SK-N-SH (cell line): ENCODE measurements at regions not wholly inside any gene's neighbourhood (a gene's known extent, or its start where the extent isn't known, plus 50 kb on each side); places are given as distances from the start of the nearest gene placed in this dataset.

Experiments used
- CTCF ChIA-PET: fragments of 300-600, 350-600 bp; formaldehyde crosslinking; extraction: SDS; loops from one replicate; lab custom pipeline; 2021; lab: Yijun Ruan, JAX
- POLR2A ChIA-PET: fragments of 350-600 bp; sonication (Branson Sonifier 250); formaldehyde crosslinking; extraction: SDS; loops from one replicate; lab custom pipeline; 2020; ENCODE audit warnings: antibody characterized with exemption, inconsistent platforms; lab: Yijun Ruan, JAX
- DNase-seq: peaks from one replicate; pipeline ENCODE4 v3.0.0; 2012
- H2AFZ ChIP-seq: fragments of 200-600 bp; sonication (generic); 2 replicates; pipeline ENCODE4 v1.8.1; 2016; ENCODE audit warnings: antibody characterized with exemption, mild to moderate bottlenecking, low read depth
- H3F3A ChIP-seq: fragments of 200-600 bp; sonication (generic); replicated peaks from 2 replicates; pipeline ENCODE3; 2016; ENCODE audit warnings: antibody characterized with exemption, mild to moderate bottlenecking; ENCODE audit not compliant: insufficient read depth
- H3K27ac ChIP-seq, 2 experiments: fragments of 200-500 bp in 1 of 2; fragments of 200-600 bp in 1 of 2; sonication (Bioruptor generic) in 1 of 2; sonication (generic), shearing (Covaris generic) in 1 of 2; 2 replicates each; pipeline versions ENCODE4 v1.5.1 to v1.6.1; 2014 to 2016; ENCODE audit warnings: low read depth in 2 of 2, inconsistent platforms in 1 of 2, low read length in 1 of 2, mild to moderate bottlenecking in 1 of 2, mixed read lengths in 1 of 2
- H3K27me3 ChIP-seq: fragments of 200-600 bp; sonication (generic), shearing (Covaris generic); 2 replicates; pipeline ENCODE4 v1.6.1; 2016; ENCODE audit warnings: mixed run types; ENCODE audit not compliant: insufficient read depth
- H3K36me3 ChIP-seq, 2 experiments: fragments of 200-500 bp in 1 of 2; fragments of 200-600 bp in 1 of 2; sonication (Bioruptor generic) in 1 of 2; sonication (generic) in 1 of 2; replicated peaks in 1 of 2; 2 replicates each; pipeline versions ENCODE3 to v1.5.1; 2014 to 2016; ENCODE audit warnings: low read length in 1 of 2, mild to moderate bottlenecking in 1 of 2; ENCODE audit not compliant: insufficient read depth in 2 of 2, control insufficient read depth in 1 of 2
- H3K4me1 ChIP-seq, 2 experiments: fragments of 200-500 bp in 1 of 2; fragments of 200-600 bp in 1 of 2; sonication (Bioruptor generic) in 1 of 2; sonication (generic), shearing (Covaris generic) in 1 of 2; 2 replicates each; pipeline versions ENCODE4 v1.5.1 to v1.6.1; 2014 to 2016; ENCODE audit warnings: low read depth in 1 of 2, low read length in 1 of 2, mixed run types in 1 of 2; ENCODE audit not compliant: insufficient read depth in 2 of 2, control insufficient read depth in 1 of 2
- H3K4me2 ChIP-seq: fragments of 200-600 bp; sonication (generic), shearing (Covaris generic); 2 replicates; pipeline ENCODE4 v1.6.1; 2017; ENCODE audit warnings: mixed run types
- H3K4me3 ChIP-seq, 2 experiments: fragments of 200-500 bp in 1 of 2; fragments of 200-600 bp in 1 of 2; sonication (Bioruptor generic) in 1 of 2; sonication (generic), shearing (Covaris generic) in 1 of 2; 2 replicates each; pipeline versions ENCODE4 v1.5.1 to v1.8.1; 2014 to 2016; ENCODE audit warnings: low read depth in 2 of 2, inconsistent platforms in 1 of 2, low read length in 1 of 2, mild to moderate bottlenecking in 1 of 2, mixed read lengths in 1 of 2, moderate library complexity in 1 of 2
- H3K79me2 ChIP-seq: fragments of 200-600 bp; sonication (generic); 2 replicates; pipeline ENCODE4 v1.8.1; 2017; ENCODE audit warnings: mild to moderate bottlenecking; ENCODE audit not compliant: insufficient read depth
- H3K9ac ChIP-seq: fragments of 200-600 bp; sonication (generic); 2 replicates; pipeline ENCODE4 v1.6.1; 2017; ENCODE audit warnings: mixed run types
- H3K9me2 ChIP-seq: fragments of 200-600 bp; sonication (generic); 2 replicates; pipeline ENCODE4 v1.6.1; 2017; ENCODE audit warnings: mixed run types
- H3K9me3 ChIP-seq: fragments of 200-600 bp; sonication (generic); 2 replicates; pipeline ENCODE4 v1.6.1; 2017; ENCODE audit warnings: mixed run types, mild to moderate bottlenecking, moderate library complexity
- H4K20me1 ChIP-seq: fragments of 200-600 bp; sonication (generic); 2 replicates; pipeline ENCODE4 v1.6.1; 2017; ENCODE audit warnings: mild to moderate bottlenecking, mixed run types; ENCODE audit not compliant: insufficient read depth
- ELF1 ChIP-seq: IDR thresholded peaks from 2 replicates; pipeline ENCODE4 v1.4.0; 2012
- FOSL2 ChIP-seq: IDR thresholded peaks from 2 replicates; pipeline ENCODE4 v1.4.0; 2012; ENCODE audit warnings: low read depth, mild to moderate bottlenecking, moderate library complexity, borderline replicate concordance
- FOXJ3 ChIP-seq: sonication (generic); formaldehyde crosslinking; IDR thresholded peaks from 2 replicates; pipeline ENCODE4 v1.5.1; 2020; ENCODE audit warnings: mild to moderate bottlenecking, missing genetic modification reagents
- FOXM1 ChIP-seq: IDR thresholded peaks from 2 replicates; pipeline ENCODE4 v1.4.0; 2012; ENCODE audit warnings: low read depth, mild to moderate bottlenecking
- JUND ChIP-seq: IDR thresholded peaks from 2 replicates; pipeline ENCODE4 v1.4.0; 2012
- MEF2A ChIP-seq: IDR thresholded peaks from 2 replicates; pipeline ENCODE4 v1.4.0; 2012; ENCODE audit warnings: low read depth, borderline replicate concordance
- MXI1 ChIP-seq: IDR thresholded peaks from 2 replicates; pipeline ENCODE4 v1.6.1; 2012; ENCODE audit warnings: mild to moderate bottlenecking, low read depth, low read length, improper control_type of control experiment
- NFIC ChIP-seq: IDR thresholded peaks from 2 replicates; pipeline ENCODE4 v1.4.0; 2012; ENCODE audit warnings: borderline replicate concordance
- POLR2AphosphoS5 ChIP-seq: IDR thresholded peaks from 2 replicates; pipeline ENCODE4 v1.6.1; 2012; ENCODE audit warnings: low read depth, low read length
- RAD21 ChIP-seq: IDR thresholded peaks from 2 replicates; pipeline ENCODE4 v1.6.1; 2012; ENCODE audit warnings: mild to moderate bottlenecking, low read length
- RCOR1 ChIP-seq: fragments of 150-350 bp; IDR thresholded peaks from 2 replicates; pipeline ENCODE4 v1.6.1; 2017; ENCODE audit warnings: antibody characterized with exemption, low read length
- TCF12 ChIP-seq: IDR thresholded peaks from 2 replicates; pipeline ENCODE4 v1.4.0; 2012
- TEAD4 ChIP-seq: IDR thresholded peaks from 2 replicates; pipeline ENCODE4 v1.4.0; 2012; ENCODE audit warnings: mild to moderate bottlenecking, borderline replicate concordance; ENCODE audit not compliant: insufficient read depth
- YY1 ChIP-seq: IDR thresholded peaks from 2 replicates; pipeline ENCODE4 v1.4.0; 2012; ENCODE audit warnings: low read depth, mild to moderate bottlenecking
- WGBS: methylation state at CpG from one replicate; pipeline ENCODE4 v1.1.6; 2017; ENCODE audit warnings: low lambda C conversion rate; 5-methylcytosine and 5-hydroxymethylcytosine counted together
- TF ChIP-seq, protein P1 (sequence below): IDR thresholded peaks from 2 replicates; pipeline ENCODE4 v1.4.0; 2012; ENCODE audit warnings: low read depth, borderline replicate concordance
- TF ChIP-seq, protein P2 (sequence below): IDR thresholded peaks from 2 replicates; pipeline ENCODE4 v1.4.0; 2012; ENCODE audit warnings: low read depth
- TF ChIP-seq, protein P3 (sequence below): fragments of 200-600 bp; sonication (generic); IDR thresholded peaks from 2 replicates; pipeline ENCODE4 v1.6.1; 2017; ENCODE audit warnings: antibody characterized with exemption, mild to moderate bottlenecking, moderate library complexity
- TF ChIP-seq, protein P4 (sequence below): fragments of 150-350 bp; IDR thresholded peaks from 2 replicates; pipeline ENCODE4 v1.6.1; 2016; ENCODE audit warnings: mild to moderate bottlenecking, low read depth, low read length
- TF ChIP-seq, protein P5 (sequence below): fragments of 150-350 bp; IDR thresholded peaks from 2 replicates; pipeline ENCODE4 v1.6.1; 2017; ENCODE audit warnings: antibody characterized with exemption, low read length, low read depth, borderline replicate concordance
- TF ChIP-seq, protein P6 (sequence below): IDR thresholded peaks from 2 replicates; pipeline ENCODE4 v1.4.0; 2012; ENCODE audit warnings: low read depth, borderline replicate concordance

DNA sequence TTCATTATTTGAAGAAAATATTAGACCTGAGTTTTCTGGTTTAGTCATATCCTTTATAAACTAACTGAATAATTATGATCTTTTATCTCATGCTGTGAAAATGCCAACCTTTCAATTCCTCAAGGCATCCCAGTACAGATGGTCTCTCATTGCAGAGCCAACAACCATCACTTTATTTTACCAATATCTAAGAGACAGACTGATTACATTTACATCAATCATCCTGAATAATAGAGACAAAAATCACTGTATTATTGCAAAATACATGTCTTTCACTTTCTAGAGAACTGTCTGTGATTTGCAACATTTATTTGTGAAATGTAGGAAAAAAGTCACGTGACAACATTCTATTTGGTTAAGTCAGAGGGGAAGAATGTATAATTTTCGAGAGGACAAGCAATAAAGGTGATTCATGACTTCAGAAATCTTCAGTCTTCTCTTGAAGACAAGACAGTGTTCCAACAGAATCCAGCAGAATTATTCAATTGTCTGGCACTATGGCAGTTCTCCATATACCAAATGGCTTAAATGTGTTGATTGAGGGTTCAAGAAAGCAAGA lies 503.6 kb upstream of the SYT4 start:
- Histone ChIP-seq H3K27ac (peak overlapping the region; percentile 5 to 6; a peak in 2 of 4 replicates), H3K9me2 (no peaks in the 10 kb centered on the region), H4K20me1 (no peaks in the 10 kb centered on the region), H3K4me2 (no peak overlapping the region), H3K4me3 (no peak overlapping the region), H3K4me1 (no peaks in the 10 kb centered on the region), H3K79me2 (no peaks in the 10 kb centered on the region), H2AFZ (0 out of 2 replicates have a peak overlapping the region, but pooled peaks have one; percentile 4), H3F3A (no peaks in the 10 kb centered on the region), H3K27me3 (no peaks in the 10 kb centered on the region), H3K36me3 (no peaks in the 10 kb centered on the region), H3K9me3 (no peaks in the 10 kb centered on the region), H3K9ac (no peak overlapping the region)
- peak; percentile 39 for TF ChIP-seq TCF12
- TF ChIP-seq, protein P1, sequence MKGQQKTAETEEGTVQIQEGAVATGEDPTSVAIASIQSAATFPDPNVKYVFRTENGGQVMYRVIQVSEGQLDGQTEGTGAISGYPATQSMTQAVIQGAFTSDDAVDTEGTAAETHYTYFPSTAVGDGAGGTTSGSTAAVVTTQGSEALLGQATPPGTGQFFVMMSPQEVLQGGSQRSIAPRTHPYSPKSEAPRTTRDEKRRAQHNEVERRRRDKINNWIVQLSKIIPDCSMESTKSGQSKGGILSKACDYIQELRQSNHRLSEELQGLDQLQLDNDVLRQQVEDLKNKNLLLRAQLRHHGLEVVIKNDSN: peak; percentile 73
- TF ChIP-seq ELF1: no peak
- TF ChIP-seq TEAD4: peak; percentile 51; the same call in 1 of the 2 replicates
- TF ChIP-seq FOXM1: no peak
- peak; percentile 39; the same call in 1 of the 2 replicates for TF ChIP-seq FOSL2
- TF ChIP-seq, protein P2, sequence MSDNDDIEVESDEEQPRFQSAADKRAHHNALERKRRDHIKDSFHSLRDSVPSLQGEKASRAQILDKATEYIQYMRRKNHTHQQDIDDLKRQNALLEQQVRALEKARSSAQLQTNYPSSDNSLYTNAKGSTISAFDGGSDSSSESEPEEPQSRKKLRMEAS: 0 out of 2 replicates have a peak, but pooled peaks have one; percentile 17
- TF ChIP-seq JUND: peak; percentile 56
- no peak for TF ChIP-seq NFIC
- TF ChIP-seq RCOR1: no peak
- TF ChIP-seq, protein P3, sequence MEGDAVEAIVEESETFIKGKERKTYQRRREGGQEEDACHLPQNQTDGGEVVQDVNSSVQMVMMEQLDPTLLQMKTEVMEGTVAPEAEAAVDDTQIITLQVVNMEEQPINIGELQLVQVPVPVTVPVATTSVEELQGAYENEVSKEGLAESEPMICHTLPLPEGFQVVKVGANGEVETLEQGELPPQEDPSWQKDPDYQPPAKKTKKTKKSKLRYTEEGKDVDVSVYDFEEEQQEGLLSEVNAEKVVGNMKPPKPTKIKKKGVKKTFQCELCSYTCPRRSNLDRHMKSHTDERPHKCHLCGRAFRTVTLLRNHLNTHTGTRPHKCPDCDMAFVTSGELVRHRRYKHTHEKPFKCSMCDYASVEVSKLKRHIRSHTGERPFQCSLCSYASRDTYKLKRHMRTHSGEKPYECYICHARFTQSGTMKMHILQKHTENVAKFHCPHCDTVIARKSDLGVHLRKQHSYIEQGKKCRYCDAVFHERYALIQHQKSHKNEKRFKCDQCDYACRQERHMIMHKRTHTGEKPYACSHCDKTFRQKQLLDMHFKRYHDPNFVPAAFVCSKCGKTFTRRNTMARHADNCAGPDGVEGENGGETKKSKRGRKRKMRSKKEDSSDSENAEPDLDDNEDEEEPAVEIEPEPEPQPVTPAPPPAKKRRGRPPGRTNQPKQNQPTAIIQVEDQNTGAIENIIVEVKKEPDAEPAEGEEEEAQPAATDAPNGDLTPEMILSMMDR: no peak
- TF ChIP-seq MEF2A: no peak
- CTCF ChIA-PET: no interaction called here
- POLR2A ChIA-PET: no interaction called here
- no peak for DNase-seq
- WGBS: 13% methylated on average over 2 of the region's 2 CpGs

DNA sequence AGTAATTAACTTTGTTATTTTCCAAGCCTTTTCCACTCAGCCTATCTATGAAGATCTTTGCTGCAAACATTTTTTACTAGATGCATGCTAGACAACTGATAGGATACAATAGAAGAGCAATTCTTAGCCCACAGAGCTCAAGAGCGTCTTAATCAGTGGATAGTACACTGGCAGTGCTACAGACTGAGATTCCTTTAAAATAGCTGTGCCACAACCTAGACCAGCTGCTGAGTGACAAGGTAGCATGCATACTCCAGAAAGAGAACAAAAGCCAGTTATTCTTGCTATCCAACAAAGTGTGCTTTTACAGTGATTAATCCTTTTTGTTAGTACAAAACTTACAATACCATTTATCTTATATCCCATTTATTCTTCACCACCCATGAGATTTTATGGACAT lies 507.9 kb upstream of the SYT4 start:
- H2AFZ ChIP-seq: no peak overlapping the region
- H3K9me3 ChIP-seq: no peaks in the 10 kb centered on the region
- no peak overlapping the region for H3K4me3 ChIP-seq
- no peaks in the 10 kb centered on the region for H3K9me2 ChIP-seq
- ChIA-PET CTCF (no interaction called here), POLR2A (no interaction called here)
- no peaks in the 10 kb centered on the region for H3K27me3 ChIP-seq
- no peaks in the 10 kb centered on the region for H4K20me1 ChIP-seq
- no peaks in the 10 kb centered on the region for H3K36me3 ChIP-seq
- no peak overlapping the region for H3K9ac ChIP-seq
- no peak for DNase-seq
- H3K4me2 ChIP-seq: no peak overlapping the region
- H3K79me2 ChIP-seq: no peaks in the 10 kb centered on the region
- H3K27ac ChIP-seq: no peak overlapping the region
- no peaks in the 10 kb centered on the region for H3F3A ChIP-seq
- 70% methylated on average over 1 of the region's 1 CpG for whole genome bisulfite sequencing
- H3K4me1 ChIP-seq: no peaks in the 10 kb centered on the region; a peak in 1 of 4 replicates
- TF ChIP-seq, protein P4, sequence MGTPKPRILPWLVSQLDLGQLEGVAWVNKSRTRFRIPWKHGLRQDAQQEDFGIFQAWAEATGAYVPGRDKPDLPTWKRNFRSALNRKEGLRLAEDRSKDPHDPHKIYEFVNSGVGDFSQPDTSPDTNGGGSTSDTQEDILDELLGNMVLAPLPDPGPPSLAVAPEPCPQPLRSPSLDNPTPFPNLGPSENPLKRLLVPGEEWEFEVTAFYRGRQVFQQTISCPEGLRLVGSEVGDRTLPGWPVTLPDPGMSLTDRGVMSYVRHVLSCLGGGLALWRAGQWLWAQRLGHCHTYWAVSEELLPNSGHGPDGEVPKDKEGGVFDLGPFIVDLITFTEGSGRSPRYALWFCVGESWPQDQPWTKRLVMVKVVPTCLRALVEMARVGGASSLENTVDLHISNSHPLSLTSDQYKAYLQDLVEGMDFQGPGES: no peak
- no peak for TF ChIP-seq RCOR1
- no peak for TF ChIP-seq MXI1
- no peak for TF ChIP-seq RAD21
- no peak for TF ChIP-seq YY1
- TF ChIP-seq, protein P5, sequence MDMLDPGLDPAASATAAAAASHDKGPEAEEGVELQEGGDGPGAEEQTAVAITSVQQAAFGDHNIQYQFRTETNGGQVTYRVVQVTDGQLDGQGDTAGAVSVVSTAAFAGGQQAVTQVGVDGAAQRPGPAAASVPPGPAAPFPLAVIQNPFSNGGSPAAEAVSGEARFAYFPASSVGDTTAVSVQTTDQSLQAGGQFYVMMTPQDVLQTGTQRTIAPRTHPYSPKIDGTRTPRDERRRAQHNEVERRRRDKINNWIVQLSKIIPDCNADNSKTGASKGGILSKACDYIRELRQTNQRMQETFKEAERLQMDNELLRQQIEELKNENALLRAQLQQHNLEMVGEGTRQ: no peak
- TF ChIP-seq FOXM1: no peak
- TF ChIP-seq, protein P6, sequence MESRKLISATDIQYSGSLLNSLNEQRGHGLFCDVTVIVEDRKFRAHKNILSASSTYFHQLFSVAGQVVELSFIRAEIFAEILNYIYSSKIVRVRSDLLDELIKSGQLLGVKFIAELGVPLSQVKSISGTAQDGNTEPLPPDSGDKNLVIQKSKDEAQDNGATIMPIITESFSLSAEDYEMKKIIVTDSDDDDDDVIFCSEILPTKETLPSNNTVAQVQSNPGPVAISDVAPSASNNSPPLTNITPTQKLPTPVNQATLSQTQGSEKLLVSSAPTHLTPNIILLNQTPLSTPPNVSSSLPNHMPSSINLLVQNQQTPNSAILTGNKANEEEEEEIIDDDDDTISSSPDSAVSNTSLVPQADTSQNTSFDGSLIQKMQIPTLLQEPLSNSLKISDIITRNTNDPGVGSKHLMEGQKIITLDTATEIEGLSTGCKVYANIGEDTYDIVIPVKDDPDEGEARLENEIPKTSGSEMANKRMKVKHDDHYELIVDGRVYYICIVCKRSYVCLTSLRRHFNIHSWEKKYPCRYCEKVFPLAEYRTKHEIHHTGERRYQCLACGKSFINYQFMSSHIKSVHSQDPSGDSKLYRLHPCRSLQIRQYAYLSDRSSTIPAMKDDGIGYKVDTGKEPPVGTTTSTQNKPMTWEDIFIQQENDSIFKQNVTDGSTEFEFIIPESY: no peak
- TF ChIP-seq, protein P2: no peak
- TF ChIP-seq POLR2AphosphoS5: no peak
- TF ChIP-seq JUND: no peak
- TF ChIP-seq FOXJ3: no peak
- TF ChIP-seq NFIC: no peak
